Suprapubic skin (tissue), 3 donors: ENCODE measurements at regions not wholly inside any gene's neighbourhood (a gene's known extent, or its start where the extent isn't known, plus 50 kb on each side); places are given as distances from the start of the nearest gene placed in this dataset.

Experiments
- POLR2A ChIP-seq, 2 donors: fragments of 450-650 bp; IDR thresholded peaks; one replicate each; pipeline ENCODE4 v1.6.1; 2017; ENCODE audit warnings: antibody characterized with exemption in 2 of 2, mild to moderate bottlenecking in 2 of 2, moderate library complexity in 2 of 2
- TF ChIP-seq, protein P1 (sequence below), 2 donors: fragments of 200-600 bp in 1 of 2; fragments of 450-650 bp in 1 of 2; sonication (generic) in 1 of 2; IDR thresholded peaks; one replicate each; pipeline ENCODE4 v1.5.1; 2016 to 2019; ENCODE audit warnings: antibody characterized with exemption in 2 of 2, mild to moderate bottlenecking in 1 of 2, moderate library complexity in 1 of 2

DNA sequence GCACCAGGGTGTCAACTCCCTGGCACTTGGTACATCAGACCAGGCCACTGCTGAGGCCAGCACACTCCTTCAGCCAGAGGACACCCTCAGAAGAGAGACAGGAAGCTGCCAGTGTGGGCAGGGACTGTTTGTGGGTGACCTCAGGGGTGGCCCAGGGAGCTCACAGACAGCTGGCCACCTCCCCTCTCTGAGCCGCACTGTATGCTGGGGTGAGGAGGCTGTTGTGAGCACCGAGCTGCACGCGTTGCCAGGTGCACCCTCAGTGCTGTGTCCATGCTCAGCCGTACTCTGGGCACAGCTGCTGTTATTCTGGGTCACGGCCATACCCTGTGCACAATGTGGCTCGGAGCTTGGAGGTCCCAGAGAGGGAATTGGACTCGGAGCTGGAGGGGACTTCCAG is 61.5 kb upstream of the NANOS1 start:
- TF ChIP-seq POLR2A (IDR thresholded peaks at IDR 0.05) = no peak
- TF ChIP-seq, protein P1, sequence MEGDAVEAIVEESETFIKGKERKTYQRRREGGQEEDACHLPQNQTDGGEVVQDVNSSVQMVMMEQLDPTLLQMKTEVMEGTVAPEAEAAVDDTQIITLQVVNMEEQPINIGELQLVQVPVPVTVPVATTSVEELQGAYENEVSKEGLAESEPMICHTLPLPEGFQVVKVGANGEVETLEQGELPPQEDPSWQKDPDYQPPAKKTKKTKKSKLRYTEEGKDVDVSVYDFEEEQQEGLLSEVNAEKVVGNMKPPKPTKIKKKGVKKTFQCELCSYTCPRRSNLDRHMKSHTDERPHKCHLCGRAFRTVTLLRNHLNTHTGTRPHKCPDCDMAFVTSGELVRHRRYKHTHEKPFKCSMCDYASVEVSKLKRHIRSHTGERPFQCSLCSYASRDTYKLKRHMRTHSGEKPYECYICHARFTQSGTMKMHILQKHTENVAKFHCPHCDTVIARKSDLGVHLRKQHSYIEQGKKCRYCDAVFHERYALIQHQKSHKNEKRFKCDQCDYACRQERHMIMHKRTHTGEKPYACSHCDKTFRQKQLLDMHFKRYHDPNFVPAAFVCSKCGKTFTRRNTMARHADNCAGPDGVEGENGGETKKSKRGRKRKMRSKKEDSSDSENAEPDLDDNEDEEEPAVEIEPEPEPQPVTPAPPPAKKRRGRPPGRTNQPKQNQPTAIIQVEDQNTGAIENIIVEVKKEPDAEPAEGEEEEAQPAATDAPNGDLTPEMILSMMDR (IDR thresholded peaks at IDR 0.05) = no peak
